ENCODE measurements at regions not wholly inside any gene's neighbourhood (a gene's known extent, or its start where the extent isn't known, plus 50 kb on each side); places are given as distances from the start of the nearest gene placed in this dataset.

DNA sequence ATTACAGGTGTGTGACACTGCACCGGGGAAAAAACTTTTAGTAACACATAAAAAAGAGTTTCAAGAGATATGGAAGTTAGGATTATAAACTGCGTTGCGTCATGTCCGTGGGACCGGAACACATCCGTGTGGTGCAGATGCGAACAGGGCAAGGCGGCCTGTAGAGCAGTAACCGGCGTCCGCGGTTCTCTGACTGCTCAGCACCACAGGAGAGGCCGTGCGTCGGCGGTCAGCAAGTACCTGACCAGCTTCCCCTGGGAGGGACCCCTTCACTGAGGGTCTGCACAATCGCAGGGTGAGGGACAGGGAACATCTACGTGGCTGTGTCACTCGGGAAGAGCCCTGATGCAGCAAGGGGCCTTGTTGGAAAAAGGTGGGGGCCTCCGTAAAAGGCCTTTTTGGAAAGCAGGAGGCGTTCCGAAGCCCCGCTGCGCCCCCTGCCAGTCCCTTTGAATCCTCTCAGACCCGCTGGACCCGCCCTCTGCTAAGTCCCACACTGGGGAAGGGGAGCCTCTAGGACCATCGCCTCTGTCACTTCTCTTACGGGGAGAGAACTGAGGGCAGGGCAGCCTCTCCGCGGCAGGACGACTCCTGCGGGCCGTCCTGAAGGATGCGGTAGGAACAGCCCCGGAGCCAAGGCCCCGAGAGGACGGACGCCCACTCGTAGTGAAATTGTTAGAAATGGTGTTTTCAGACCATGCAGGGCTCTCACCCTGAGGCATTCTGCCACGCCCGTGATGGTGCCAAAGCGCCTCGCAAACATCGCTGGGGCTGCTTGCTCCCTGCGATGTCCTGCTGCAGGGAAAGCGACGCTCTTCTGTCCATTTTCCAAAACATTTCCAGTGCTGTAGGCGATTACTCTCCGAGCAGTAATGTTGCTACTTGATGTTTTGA is 771.6 kb upstream of the COBL start:
- DNase-seq: no peak
- ATAC-seq: no peak
- 12% methylated on average over 32 of the region's 49 CpGs for WGBS (ENCODE audit: insufficient coverage, low coverage, low lambda C conversion rate, missing lambda C conversion rate)

DNA sequence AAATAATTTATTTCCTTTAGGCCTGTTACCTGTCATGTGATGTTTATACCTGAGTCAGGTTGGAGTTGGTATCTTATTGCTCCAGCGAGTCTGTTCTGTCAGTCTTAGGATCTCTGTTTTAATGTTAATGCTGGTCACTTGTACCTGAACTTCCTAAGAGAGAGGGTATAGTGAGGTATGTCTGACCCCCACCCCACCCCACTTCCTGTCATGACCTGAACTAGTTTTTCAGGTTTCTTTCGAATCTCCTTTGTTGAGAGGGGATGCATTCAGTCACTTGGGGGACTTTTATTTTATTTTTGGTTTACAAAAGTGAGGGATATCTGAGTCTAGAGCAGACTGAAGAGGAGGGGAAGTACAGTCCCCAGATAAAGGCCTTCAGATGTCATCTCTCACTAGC is 769.0 kb upstream of the COBL start:
- Histone ChIP-seq H3K27me3 (no peaks in the 10 kb centered on the region), H3K9me3 (no peaks in the 10 kb centered on the region), H3K36me3 (no peaks in the 10 kb centered on the region), H3K4me1 (no peaks in the 10 kb centered on the region), H3K27ac (no peak overlapping the region), H3K4me3 (no peak overlapping the region)
- 33% methylated on average over 2 of the region's 2 CpGs for WGBS (ENCODE audit: insufficient coverage, low coverage, low lambda C conversion rate, missing lambda C conversion rate)
- ATAC-seq: no peak
- intact Hi-C loops (cut with DNase I): no loop called here
- DNase-seq: no peak
- TF ChIP-seq CTCF (IDR thresholded peaks at IDR 0.05) (no peak), POLR2A (IDR thresholded peaks at IDR 0.05) (no peak)

More for the DNA sequence above, 771.6 kb upstream of the COBL start:
- no peaks in the 10 kb centered on the region for H3K9me3 ChIP-seq
- no peak overlapping the region for H3K27ac ChIP-seq
- no peak overlapping the region for H3K4me3 ChIP-seq
- H3K27me3 ChIP-seq: no peaks in the 10 kb centered on the region
- TF ChIP-seq CTCF (IDR thresholded peaks at IDR 0.05) (no peak), POLR2A (IDR thresholded peaks at IDR 0.05) (no peak)
- H3K4me1 ChIP-seq: no peaks in the 10 kb centered on the region
- no peaks in the 10 kb centered on the region for H3K36me3 ChIP-seq
- intact Hi-C loops (cut with DNase I): no loop called here

GRCh38 chr7:52080493-52080892 is 763.9 kb upstream of the COBL start:
- DNase-seq (no peak), ATAC-seq (no peak)
- Histone ChIP-seq H3K9me3 (no peaks in the 10 kb centered on the region), H3K27me3 (no peaks in the 10 kb centered on the region), H3K36me3 (no peaks in the 10 kb centered on the region), H3K4me3 (no peak overlapping the region), H3K4me1 (no peaks in the 10 kb centered on the region), H3K27ac (no peak overlapping the region)
- WGBS (ENCODE audit: insufficient coverage, low coverage, low lambda C conversion rate, missing lambda C conversion rate): 37% methylated on average over 2 of the region's 2 CpGs
- TF ChIP-seq CTCF (IDR thresholded peaks at IDR 0.05): no peak
- intact Hi-C loops (cut with DNase I): no loop called here

GRCh38 chr7:52079726-52080125 is 763.1 kb upstream of the COBL start:
- no peak for TF ChIP-seq POLR2A (IDR thresholded peaks at IDR 0.05)
- no peak for TF ChIP-seq CTCF (IDR thresholded peaks at IDR 0.05)
- no peak for DNase-seq
- no peaks in the 10 kb centered on the region for H3K9me3 ChIP-seq
- H3K27me3 ChIP-seq: no peaks in the 10 kb centered on the region
- H3K4me3 ChIP-seq: no peak overlapping the region
- ATAC-seq: peak in 1 of 4 donors; percentile 55
- H3K27ac ChIP-seq: no peak overlapping the region
- no peaks in the 10 kb centered on the region for H3K36me3 ChIP-seq
- intact Hi-C loops (cut with DNase I): no loop called here
- H3K4me1 ChIP-seq: no peaks in the 10 kb centered on the region

All from right lobe of liver (tissue), 6 donors.